Karpas-422 (cell line): ENCODE measurements at regions not wholly inside any gene's neighbourhood (a gene's known extent, or its start where the extent isn't known, plus 50 kb on each side); places are given as distances from the start of the nearest gene placed in this dataset.

Source experiments
- DNase-seq: peaks from one replicate; pipeline ENCODE4 v3.0.0-alpha.2; 2015
- H2AFZ ChIP-seq: fragments of 200-600 bp; sonication (generic); 2 replicates; pipeline ENCODE4 v1.6.1; 2014; ENCODE audit warnings: antibody characterized with exemption, low read length, mixed read lengths
- H3K27ac ChIP-seq: fragments of 200-600 bp; sonication (generic); 2 replicates; pipeline ENCODE4 v1.5.1; 2014; ENCODE audit warnings: mild to moderate bottlenecking, low read length, moderate library complexity
- H3K27me3 ChIP-seq: fragments of 200-600 bp; sonication (generic); 2 replicates; pipeline ENCODE4 v1.6.1; 2014; ENCODE audit warnings: low read length, mixed read lengths
- H3K36me3 ChIP-seq: fragments of 200-600 bp; sonication (generic); 2 replicates; pipeline ENCODE4 v1.6.1; 2014; ENCODE audit warnings: low read length, mixed read lengths; ENCODE audit not compliant: insufficient read depth
- H3K4me1 ChIP-seq: fragments of 200-600 bp; sonication (generic); 2 replicates; pipeline ENCODE4 v1.6.1; 2014; ENCODE audit warnings: mild to moderate bottlenecking, low read length, mixed read lengths
- H3K4me2 ChIP-seq: fragments of 200-600 bp; sonication (generic); 2 replicates; pipeline ENCODE4 v1.6.1; 2014; ENCODE audit warnings: low read length, low read depth, mild to moderate bottlenecking; ENCODE audit not compliant: poor library complexity, severe bottlenecking
- H3K4me3 ChIP-seq: fragments of 200-600 bp; sonication (generic); 2 replicates; pipeline ENCODE4 v1.5.1; 2014; ENCODE audit warnings: mild to moderate bottlenecking, antibody characterized with exemption, low read length, mixed read lengths
- H3K79me2 ChIP-seq: fragments of 200-600 bp; sonication (generic); 2 replicates; pipeline ENCODE4 v1.6.1; 2014; ENCODE audit warnings: mild to moderate bottlenecking, low read length, mixed read lengths
- H3K9ac ChIP-seq: fragments of 200-600 bp; sonication (generic); 2 replicates; pipeline ENCODE4 v1.6.0; 2014; ENCODE audit warnings: low read length
- H3K9me2 ChIP-seq: fragments of 200-600 bp; sonication (generic), shearing (Covaris generic); replicated peaks from 2 replicates; pipeline ENCODE4 v1.6.0; 2014; ENCODE audit warnings: mild to moderate bottlenecking, low read length, moderate library complexity; ENCODE audit not compliant: insufficient read depth
- H3K9me3 ChIP-seq: fragments of 300-700, 200-600 bp; sonication (generic); 2 replicates; pipeline ENCODE4 v1.6.1; 2014; ENCODE audit warnings: low read length, mixed read lengths
- H4K20me1 ChIP-seq: fragments of 200-600 bp; sonication (generic); 2 replicates; pipeline ENCODE4 v1.6.1; 2014; ENCODE audit warnings: mild to moderate bottlenecking, antibody characterized with exemption, low read length, low read depth; ENCODE audit not compliant: insufficient read depth

DNA sequence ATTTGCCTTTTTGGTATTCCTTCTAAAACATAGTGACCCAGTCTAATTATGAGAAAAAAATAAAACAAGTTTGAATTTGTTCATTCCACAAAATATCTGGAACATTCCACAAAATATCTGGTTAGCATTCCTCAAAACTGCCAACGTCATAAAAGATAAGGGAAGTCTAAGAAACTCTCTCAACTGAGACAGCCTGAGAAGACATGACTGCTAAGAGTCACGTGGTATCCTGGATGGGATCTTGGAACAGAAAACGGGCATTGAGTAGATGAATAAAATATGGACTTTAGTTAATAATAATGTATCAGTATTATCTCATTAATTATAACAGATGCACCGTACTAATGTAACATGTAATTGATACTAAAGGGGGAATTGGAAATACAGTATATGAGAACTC, 280.9 kb downstream of the ARAP2 start:
- Histone ChIP-seq H3K4me1 (no peaks in the 10 kb centered on the region), H3K4me2 (no peak overlapping the region), H3K27me3 (no peaks in the 10 kb centered on the region), H3K9me2 (no peaks in the 10 kb centered on the region), H2AFZ (no peak overlapping the region), H3K27ac (no peak overlapping the region), H3K9me3 (peaks cover 8% of the 10 kb centered on the region), H3K36me3 (no peaks in the 10 kb centered on the region), H4K20me1 (no peaks in the 10 kb centered on the region), H3K79me2 (no peaks in the 10 kb centered on the region), H3K4me3 (no peak overlapping the region), H3K9ac (no peak overlapping the region)
- no peak for DNase-seq

DNA sequence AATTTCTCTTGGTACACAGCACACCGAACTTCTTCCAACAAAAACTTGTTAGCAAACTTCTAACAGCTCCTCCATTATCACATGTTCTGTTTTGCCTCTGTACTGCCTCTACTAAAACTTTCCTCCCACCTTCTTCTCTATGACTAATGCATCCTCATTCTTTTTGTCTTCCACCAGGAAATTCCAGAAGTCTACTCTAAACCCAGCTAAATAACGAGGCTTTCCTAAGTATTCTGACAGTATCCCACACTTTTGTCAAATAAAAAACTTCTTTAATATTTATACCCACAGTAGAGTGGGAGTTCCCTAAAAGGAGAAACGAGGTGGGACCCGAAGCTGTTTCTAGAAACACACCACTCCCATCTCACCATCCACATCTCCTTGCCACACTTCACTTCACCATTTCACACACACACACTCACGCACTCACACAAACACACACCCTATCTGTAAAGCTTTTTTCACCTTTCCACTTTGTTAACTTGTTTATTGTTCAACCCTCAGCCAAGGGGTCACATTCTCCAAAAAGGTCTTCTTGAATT, 280.3 kb downstream of the ARAP2 start:
- no peak overlapping the region for H2AFZ ChIP-seq
- no peak for DNase-seq

GRCh38 chr4:35965300-35965699, 279.0 kb downstream of the ARAP2 start:
- H3K9ac ChIP-seq = no peak overlapping the region
- H3K4me2 ChIP-seq = no peak overlapping the region
- no peaks in the 10 kb centered on the region for H3K9me2 ChIP-seq
- peaks cover 8% of the 10 kb centered on the region for H3K9me3 ChIP-seq
- no peak overlapping the region for H2AFZ ChIP-seq
- no peak overlapping the region for H3K4me3 ChIP-seq
- H3K27me3 ChIP-seq = no peaks in the 10 kb centered on the region
- no peak for DNase-seq
- H3K36me3 ChIP-seq = no peaks in the 10 kb centered on the region
- H4K20me1 ChIP-seq = no peaks in the 10 kb centered on the region
- no peak overlapping the region for H3K27ac ChIP-seq
- no peaks in the 10 kb centered on the region for H3K4me1 ChIP-seq
- no peaks in the 10 kb centered on the region for H3K79me2 ChIP-seq

More for the DNA sequence above, 280.3 kb downstream of the ARAP2 start:
- Histone ChIP-seq H3K27me3 (no peaks in the 10 kb centered on the region), H3K79me2 (no peaks in the 10 kb centered on the region), H3K4me3 (no peak overlapping the region), H3K9me2 (no peaks in the 10 kb centered on the region), H4K20me1 (no peaks in the 10 kb centered on the region), H3K36me3 (no peaks in the 10 kb centered on the region), H3K9ac (no peak overlapping the region), H3K9me3 (peaks cover 8% of the 10 kb centered on the region), H3K4me2 (no peak overlapping the region), H3K4me1 (no peaks in the 10 kb centered on the region), H3K27ac (no peak overlapping the region)

DNA sequence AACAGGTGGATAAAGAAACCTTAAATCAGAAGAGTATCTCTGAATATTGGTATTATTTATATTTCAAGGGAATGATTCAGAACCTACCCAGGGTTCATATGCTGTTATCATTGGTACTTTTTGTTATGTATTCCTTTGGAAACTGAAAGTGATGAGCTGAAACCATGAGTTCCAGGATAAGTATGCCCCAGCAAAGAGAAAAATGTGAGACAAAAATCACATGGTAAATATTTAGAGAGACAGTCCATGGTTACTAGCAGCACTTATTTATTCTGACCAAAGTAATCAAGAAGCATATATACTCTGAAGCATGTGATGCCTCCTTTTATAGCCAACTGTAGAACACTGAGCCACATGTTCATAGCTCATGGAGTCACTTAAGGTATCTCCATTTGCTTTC, 277.7 kb downstream of the ARAP2 start:
- Histone ChIP-seq H3K36me3 (no peaks in the 10 kb centered on the region), H3K27me3 (no peaks in the 10 kb centered on the region), H3K79me2 (no peaks in the 10 kb centered on the region), H3K9ac (no peak overlapping the region), H3K4me3 (no peak overlapping the region), H3K9me2 (no peaks in the 10 kb centered on the region), H3K4me1 (no peaks in the 10 kb centered on the region), H3K4me2 (no peak overlapping the region), H3K9me3 (peaks cover 12% of the 10 kb centered on the region; the same call in 1 of the 2 replicates), H3K27ac (no peak overlapping the region), H4K20me1 (no peaks in the 10 kb centered on the region), H2AFZ (no peak overlapping the region)
- DNase-seq = no peak

DNA sequence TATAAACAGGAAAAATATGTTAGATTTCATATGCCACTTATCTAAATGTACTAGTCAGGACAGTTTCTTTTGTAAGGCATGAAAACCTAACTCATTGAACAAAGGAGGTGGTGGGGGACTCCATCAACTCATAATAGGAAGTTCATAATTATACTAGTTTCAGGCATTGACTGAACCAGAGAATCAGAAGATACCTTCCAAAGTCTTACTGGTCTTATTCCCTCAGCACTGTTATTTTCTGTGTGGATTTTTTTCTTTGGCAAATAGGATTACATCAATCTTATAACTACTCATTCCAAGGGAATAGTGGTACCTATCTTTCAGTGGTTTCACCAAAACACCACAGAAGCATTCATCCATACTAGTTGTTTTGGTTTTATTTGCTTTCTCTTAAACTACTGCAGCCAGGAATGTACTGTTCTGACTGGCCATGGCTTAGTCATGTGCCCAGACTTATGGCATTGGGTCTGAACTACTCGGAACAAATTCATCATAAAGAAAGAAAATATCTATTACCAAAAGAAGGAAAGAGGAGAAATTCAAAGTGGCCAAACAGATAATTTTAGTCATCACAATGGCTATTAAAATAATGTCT, 273.9 kb downstream of the ARAP2 start:
- no peak overlapping the region for H3K27ac ChIP-seq
- H3K4me2 ChIP-seq = no peak overlapping the region
- H3K36me3 ChIP-seq = no peaks in the 10 kb centered on the region
- H3K9me3 ChIP-seq = peaks cover 7% of the 10 kb centered on the region
- DNase-seq = no peak
- H3K4me3 ChIP-seq = no peak overlapping the region
- no peaks in the 10 kb centered on the region for H4K20me1 ChIP-seq
- H2AFZ ChIP-seq = no peak overlapping the region
- no peaks in the 10 kb centered on the region for H3K9me2 ChIP-seq
- H3K79me2 ChIP-seq = no peaks in the 10 kb centered on the region
- H3K27me3 ChIP-seq = no peaks in the 10 kb centered on the region
- no peaks in the 10 kb centered on the region for H3K4me1 ChIP-seq
- no peak overlapping the region for H3K9ac ChIP-seq

DNA sequence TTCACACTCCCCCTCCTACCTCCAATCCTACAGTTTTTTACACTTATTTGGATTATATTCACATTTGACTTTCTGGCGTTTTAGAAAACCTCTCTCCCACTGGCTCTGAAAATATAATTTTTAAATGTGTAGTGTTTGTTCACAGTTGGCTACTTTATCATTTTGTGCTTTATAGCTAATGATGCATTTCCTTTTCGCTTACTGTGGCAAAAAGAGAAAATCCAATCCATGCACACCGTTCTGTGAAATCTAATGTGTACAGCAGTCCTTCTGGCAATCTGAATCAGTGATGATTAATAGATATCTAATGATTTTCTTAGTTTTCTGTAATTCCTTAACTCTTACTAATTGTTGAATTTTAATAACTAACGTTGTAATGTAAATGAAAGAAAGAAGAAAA, 271.5 kb downstream of the ARAP2 start:
- no peak overlapping the region for H3K4me3 ChIP-seq
- no peaks in the 10 kb centered on the region for H3K27me3 ChIP-seq

GRCh38 chr4:35975617-35976355, 268.5 kb downstream of the ARAP2 start:
- peaks cover 14% of the 10 kb centered on the region for H3K9me3 ChIP-seq
- no peak overlapping the region for H2AFZ ChIP-seq
- no peak overlapping the region for H3K9ac ChIP-seq
- DNase-seq = no peak
- no peaks in the 10 kb centered on the region for H3K4me1 ChIP-seq
- H3K4me2 ChIP-seq = no peak overlapping the region
- no peak overlapping the region for H3K27ac ChIP-seq
- H3K9me2 ChIP-seq = no peaks in the 10 kb centered on the region
- H3K27me3 ChIP-seq = no peaks in the 10 kb centered on the region
- H3K79me2 ChIP-seq = no peaks in the 10 kb centered on the region
- H3K36me3 ChIP-seq = no peaks in the 10 kb centered on the region
- H3K4me3 ChIP-seq = no peak overlapping the region
- no peaks in the 10 kb centered on the region for H4K20me1 ChIP-seq

More for the DNA sequence above, 271.5 kb downstream of the ARAP2 start:
- peaks cover 15% of the 10 kb centered on the region for H3K9me3 ChIP-seq
- no peaks in the 10 kb centered on the region for H3K4me1 ChIP-seq
- no peak overlapping the region for H3K9ac ChIP-seq
- no peak overlapping the region for H3K4me2 ChIP-seq
- no peaks in the 10 kb centered on the region for H3K9me2 ChIP-seq
- DNase-seq = no peak
- no peak overlapping the region for H2AFZ ChIP-seq
- H3K27ac ChIP-seq = no peak overlapping the region
- H4K20me1 ChIP-seq = no peaks in the 10 kb centered on the region
- no peaks in the 10 kb centered on the region for H3K79me2 ChIP-seq
- no peaks in the 10 kb centered on the region for H3K36me3 ChIP-seq

DNA sequence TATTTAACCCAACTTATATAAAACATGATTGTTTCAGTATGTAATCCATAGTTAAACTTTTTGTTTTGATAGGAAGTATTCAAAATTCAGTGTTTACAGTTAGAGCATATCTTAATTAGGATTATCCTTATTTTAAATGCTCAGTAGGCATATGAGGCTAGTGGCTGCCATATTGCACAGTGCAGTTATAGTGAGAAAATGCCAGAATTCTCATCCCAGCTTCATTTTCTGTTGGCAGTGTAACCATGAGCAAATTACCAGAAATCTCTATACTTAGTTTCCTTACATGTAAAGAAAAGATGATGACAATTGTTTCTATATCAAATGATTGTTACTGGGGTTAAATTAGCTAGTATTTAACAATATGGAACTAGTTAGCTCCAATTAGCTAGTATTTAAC, 265.8 kb downstream of the ARAP2 start:
- H4K20me1 ChIP-seq = no peaks in the 10 kb centered on the region
- no peak overlapping the region for H3K4me2 ChIP-seq
- peaks cover 18% of the 10 kb centered on the region for H3K9me3 ChIP-seq
- H3K9ac ChIP-seq = no peak overlapping the region
- no peaks in the 10 kb centered on the region for H3K36me3 ChIP-seq
- H3K4me1 ChIP-seq = no peaks in the 10 kb centered on the region
- DNase-seq = no peak
- no peak overlapping the region for H3K4me3 ChIP-seq
- no peaks in the 10 kb centered on the region for H3K79me2 ChIP-seq
- no peak overlapping the region for H2AFZ ChIP-seq
- no peak overlapping the region for H3K27ac ChIP-seq
- no peaks in the 10 kb centered on the region for H3K27me3 ChIP-seq
- H3K9me2 ChIP-seq = no peaks in the 10 kb centered on the region
